ENCODE measurements at regions not wholly inside any gene's neighbourhood (a gene's known extent, or its start where the extent isn't known, plus 50 kb on each side); places are given as distances from the start of the nearest gene placed in this dataset.

DNA sequence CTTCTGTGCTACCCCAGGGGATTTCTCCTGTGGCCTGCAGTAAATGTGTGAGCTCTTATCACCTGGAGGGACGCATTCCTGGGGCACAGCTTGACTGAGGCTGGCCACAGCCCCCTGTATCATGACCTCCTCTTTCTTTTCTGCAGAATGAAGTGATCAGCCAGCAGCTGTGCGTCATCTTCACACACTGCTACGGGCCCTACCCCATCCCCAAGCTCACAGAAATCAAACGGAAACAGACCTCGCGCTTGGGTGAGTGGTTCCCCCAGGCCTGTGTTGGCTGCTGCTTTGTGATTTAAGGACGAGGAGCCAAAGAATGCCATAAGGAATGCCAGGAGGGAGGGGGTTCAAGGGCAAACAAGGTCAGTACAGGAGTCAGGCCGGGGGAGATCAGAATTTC lies 50.5 kb upstream of the PWP1 start:
- TF ChIP-seq, protein P1, sequence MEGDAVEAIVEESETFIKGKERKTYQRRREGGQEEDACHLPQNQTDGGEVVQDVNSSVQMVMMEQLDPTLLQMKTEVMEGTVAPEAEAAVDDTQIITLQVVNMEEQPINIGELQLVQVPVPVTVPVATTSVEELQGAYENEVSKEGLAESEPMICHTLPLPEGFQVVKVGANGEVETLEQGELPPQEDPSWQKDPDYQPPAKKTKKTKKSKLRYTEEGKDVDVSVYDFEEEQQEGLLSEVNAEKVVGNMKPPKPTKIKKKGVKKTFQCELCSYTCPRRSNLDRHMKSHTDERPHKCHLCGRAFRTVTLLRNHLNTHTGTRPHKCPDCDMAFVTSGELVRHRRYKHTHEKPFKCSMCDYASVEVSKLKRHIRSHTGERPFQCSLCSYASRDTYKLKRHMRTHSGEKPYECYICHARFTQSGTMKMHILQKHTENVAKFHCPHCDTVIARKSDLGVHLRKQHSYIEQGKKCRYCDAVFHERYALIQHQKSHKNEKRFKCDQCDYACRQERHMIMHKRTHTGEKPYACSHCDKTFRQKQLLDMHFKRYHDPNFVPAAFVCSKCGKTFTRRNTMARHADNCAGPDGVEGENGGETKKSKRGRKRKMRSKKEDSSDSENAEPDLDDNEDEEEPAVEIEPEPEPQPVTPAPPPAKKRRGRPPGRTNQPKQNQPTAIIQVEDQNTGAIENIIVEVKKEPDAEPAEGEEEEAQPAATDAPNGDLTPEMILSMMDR (conservative IDR thresholded peaks at IDR 0.05; ENCODE audit: low read length): no peak
- TF ChIP-seq EZH2phosphoT487 (IDR thresholded peaks at IDR 0.05; ENCODE audit: borderline replicate concordance): no peak
